Neural cell (in vitro differentiated cells): ENCODE measurements at regions not wholly inside any gene's neighbourhood (a gene's known extent, or its start where the extent isn't known, plus 50 kb on each side); places are given as distances from the start of the nearest gene placed in this dataset.

Source experiments
- EP300 ChIP-seq: fragments of 450-650 bp; conservative IDR thresholded peaks from 2 replicates; pipeline ENCODE4 v1.6.1; 2014; ENCODE audit warnings: antibody characterized with exemption, mild to moderate bottlenecking, moderate library complexity; ENCODE audit not compliant: poor library complexity, severe bottlenecking
- EZH2 ChIP-seq: fragments of 200-600, 300-800 bp; shearing (Covaris generic), sonication (generic); IDR thresholded peaks from 2 replicates; pipeline ENCODE4 v1.6.1; 2014; ENCODE audit warnings: antibody characterized with exemption, low read length, borderline replicate concordance, mild to moderate bottlenecking; ENCODE audit not compliant: insufficient read depth, poor library complexity, severe bottlenecking
- POLR2AphosphoS5 ChIP-seq: IDR thresholded peaks from 2 replicates; pipeline ENCODE4 v1.6.1; 2012
- TAF1 ChIP-seq: IDR thresholded peaks from 2 replicates; pipeline ENCODE4 v1.6.1; 2012; ENCODE audit warnings: low read depth
- TF ChIP-seq, protein P1 (sequence below): fragments of 450-650 bp; IDR thresholded peaks from 2 replicates; pipeline ENCODE4 v1.5.1; 2014; ENCODE audit warnings: antibody characterized with exemption, mild to moderate bottlenecking, moderate library complexity; ENCODE audit not compliant: poor library complexity, severe bottlenecking
- TF ChIP-seq, protein P2 (sequence below): IDR thresholded peaks from 2 replicates; pipeline ENCODE4 v1.6.1; 2012; ENCODE audit warnings: borderline replicate concordance

DNA sequence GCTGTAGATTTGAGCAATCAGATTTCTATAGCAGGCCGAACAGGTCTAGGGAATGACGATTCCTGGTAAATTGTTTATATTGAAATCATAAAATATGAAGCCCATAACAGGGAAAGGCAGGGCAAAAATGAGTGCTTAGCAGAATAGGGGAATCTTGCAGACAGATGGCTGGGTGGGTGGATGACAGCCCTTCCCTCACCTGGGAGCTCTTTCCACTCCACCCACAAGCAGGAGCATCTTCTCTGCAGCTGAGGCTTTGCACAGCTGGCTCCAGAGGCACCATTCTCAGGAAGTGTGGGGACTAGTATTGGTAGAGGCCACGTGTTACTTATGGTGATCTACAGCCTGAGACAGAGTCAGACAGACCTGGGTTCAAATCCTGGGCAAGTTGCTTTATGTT lies 55.9 kb upstream of the SYN2 start:
- TF ChIP-seq, protein P1, sequence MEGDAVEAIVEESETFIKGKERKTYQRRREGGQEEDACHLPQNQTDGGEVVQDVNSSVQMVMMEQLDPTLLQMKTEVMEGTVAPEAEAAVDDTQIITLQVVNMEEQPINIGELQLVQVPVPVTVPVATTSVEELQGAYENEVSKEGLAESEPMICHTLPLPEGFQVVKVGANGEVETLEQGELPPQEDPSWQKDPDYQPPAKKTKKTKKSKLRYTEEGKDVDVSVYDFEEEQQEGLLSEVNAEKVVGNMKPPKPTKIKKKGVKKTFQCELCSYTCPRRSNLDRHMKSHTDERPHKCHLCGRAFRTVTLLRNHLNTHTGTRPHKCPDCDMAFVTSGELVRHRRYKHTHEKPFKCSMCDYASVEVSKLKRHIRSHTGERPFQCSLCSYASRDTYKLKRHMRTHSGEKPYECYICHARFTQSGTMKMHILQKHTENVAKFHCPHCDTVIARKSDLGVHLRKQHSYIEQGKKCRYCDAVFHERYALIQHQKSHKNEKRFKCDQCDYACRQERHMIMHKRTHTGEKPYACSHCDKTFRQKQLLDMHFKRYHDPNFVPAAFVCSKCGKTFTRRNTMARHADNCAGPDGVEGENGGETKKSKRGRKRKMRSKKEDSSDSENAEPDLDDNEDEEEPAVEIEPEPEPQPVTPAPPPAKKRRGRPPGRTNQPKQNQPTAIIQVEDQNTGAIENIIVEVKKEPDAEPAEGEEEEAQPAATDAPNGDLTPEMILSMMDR: no peak
- TF ChIP-seq, protein P2, sequence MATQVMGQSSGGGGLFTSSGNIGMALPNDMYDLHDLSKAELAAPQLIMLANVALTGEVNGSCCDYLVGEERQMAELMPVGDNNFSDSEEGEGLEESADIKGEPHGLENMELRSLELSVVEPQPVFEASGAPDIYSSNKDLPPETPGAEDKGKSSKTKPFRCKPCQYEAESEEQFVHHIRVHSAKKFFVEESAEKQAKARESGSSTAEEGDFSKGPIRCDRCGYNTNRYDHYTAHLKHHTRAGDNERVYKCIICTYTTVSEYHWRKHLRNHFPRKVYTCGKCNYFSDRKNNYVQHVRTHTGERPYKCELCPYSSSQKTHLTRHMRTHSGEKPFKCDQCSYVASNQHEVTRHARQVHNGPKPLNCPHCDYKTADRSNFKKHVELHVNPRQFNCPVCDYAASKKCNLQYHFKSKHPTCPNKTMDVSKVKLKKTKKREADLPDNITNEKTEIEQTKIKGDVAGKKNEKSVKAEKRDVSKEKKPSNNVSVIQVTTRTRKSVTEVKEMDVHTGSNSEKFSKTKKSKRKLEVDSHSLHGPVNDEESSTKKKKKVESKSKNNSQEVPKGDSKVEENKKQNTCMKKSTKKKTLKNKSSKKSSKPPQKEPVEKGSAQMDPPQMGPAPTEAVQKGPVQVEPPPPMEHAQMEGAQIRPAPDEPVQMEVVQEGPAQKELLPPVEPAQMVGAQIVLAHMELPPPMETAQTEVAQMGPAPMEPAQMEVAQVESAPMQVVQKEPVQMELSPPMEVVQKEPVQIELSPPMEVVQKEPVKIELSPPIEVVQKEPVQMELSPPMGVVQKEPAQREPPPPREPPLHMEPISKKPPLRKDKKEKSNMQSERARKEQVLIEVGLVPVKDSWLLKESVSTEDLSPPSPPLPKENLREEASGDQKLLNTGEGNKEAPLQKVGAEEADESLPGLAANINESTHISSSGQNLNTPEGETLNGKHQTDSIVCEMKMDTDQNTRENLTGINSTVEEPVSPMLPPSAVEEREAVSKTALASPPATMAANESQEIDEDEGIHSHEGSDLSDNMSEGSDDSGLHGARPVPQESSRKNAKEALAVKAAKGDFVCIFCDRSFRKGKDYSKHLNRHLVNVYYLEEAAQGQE: no peak
- TF ChIP-seq EP300 (no peak), EZH2 (no peak), TAF1 (no peak), POLR2AphosphoS5 (no peak)
